ENCODE measurements at regions not wholly inside any gene's neighbourhood (a gene's known extent, or its start where the extent isn't known, plus 50 kb on each side); places are given as distances from the start of the nearest gene placed in this dataset.

GRCh38 chr2:160976797-160977196, 183.4 kb upstream of the TANK start:
- Histone ChIP-seq H3K79me2 (ENCODE audit: insufficient read depth, low read length) (no peaks in the 10 kb centered on the region), H4K20me1 (ENCODE audit: insufficient read depth, low read length) (no peaks in the 10 kb centered on the region), H3K27ac (ENCODE audit: low read depth in 1 of 2, low read length in 2 of 2) (no peak overlapping the region), H3K36me3 (replicated peaks in 1 of 2; ENCODE audit: control insufficient read depth in 1 of 2, insufficient read depth in 2 of 2, low read length in 2 of 2) (no peaks in the 10 kb centered on the region), H3K4me1 (ENCODE audit: control insufficient read depth in 1 of 2, insufficient read depth in 2 of 2, low read length in 2 of 2) (no peaks in the 10 kb centered on the region), H3K4me3 (replicated peaks in 1 of 3; ENCODE audit: low read depth in 2 of 3, low read length in 3 of 3) (no peak overlapping the region), H3K9ac (ENCODE audit: insufficient read depth, low read length, poor library complexity, severe bottlenecking) (no peak overlapping the region), H3K4me2 (replicated peaks; ENCODE audit: extremely low read depth, low read length, poor library complexity, severe bottlenecking) (no peak overlapping the region), H2AFZ (ENCODE audit: insufficient read depth, low read depth, low read length, poor library complexity, severe bottlenecking) (no peak overlapping the region), H3K27me3 (ENCODE audit: control insufficient read depth in 2 of 2, insufficient read depth in 2 of 2, low read length in 2 of 2) (no peaks in the 10 kb centered on the region), H3K9me3 (replicated peaks in 1 of 2; ENCODE audit: control insufficient read depth in 1 of 2, insufficient read depth in 1 of 2, low read length in 2 of 2) (no peaks in the 10 kb centered on the region)
- DNase-seq, result no peak
- Mint-ChIP-seq H3K4me3 (no peak overlapping the region), H3K27me3 (ENCODE audit: low read depth in 3 of 3) (peaks cover 0 to 6% (median 0%) of the 10 kb centered on the region in 3 donors), H3K9me3 (peaks cover 0 to 7% (median 3%) of the 10 kb centered on the region in 7 donors), H3K36me3 (no peaks in the 10 kb centered on the region), H3K27ac (peak overlapping the region in 1 of 7 donors; percentile 6), H3K4me1 (no peaks in the 10 kb centered on the region)
- intact Hi-C loops (cut with micrococcal nuclease), result no loop called here
- 100% methylated on average over 1 of the region's 2 CpGs for WGBS (ENCODE audit: insufficient coverage)
- TF ChIP-seq, protein P1, sequence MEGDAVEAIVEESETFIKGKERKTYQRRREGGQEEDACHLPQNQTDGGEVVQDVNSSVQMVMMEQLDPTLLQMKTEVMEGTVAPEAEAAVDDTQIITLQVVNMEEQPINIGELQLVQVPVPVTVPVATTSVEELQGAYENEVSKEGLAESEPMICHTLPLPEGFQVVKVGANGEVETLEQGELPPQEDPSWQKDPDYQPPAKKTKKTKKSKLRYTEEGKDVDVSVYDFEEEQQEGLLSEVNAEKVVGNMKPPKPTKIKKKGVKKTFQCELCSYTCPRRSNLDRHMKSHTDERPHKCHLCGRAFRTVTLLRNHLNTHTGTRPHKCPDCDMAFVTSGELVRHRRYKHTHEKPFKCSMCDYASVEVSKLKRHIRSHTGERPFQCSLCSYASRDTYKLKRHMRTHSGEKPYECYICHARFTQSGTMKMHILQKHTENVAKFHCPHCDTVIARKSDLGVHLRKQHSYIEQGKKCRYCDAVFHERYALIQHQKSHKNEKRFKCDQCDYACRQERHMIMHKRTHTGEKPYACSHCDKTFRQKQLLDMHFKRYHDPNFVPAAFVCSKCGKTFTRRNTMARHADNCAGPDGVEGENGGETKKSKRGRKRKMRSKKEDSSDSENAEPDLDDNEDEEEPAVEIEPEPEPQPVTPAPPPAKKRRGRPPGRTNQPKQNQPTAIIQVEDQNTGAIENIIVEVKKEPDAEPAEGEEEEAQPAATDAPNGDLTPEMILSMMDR (IDR thresholded peaks at IDR 0.05), result no peak

- H3K4me3 Mint-ChIP-seq, result no peak overlapping the region
- H3K36me3 ChIP-seq (replicated peaks in 1 of 2; ENCODE audit: control insufficient read depth in 1 of 2, insufficient read depth in 2 of 2, low read length in 2 of 2), result no peaks in the 10 kb centered on the region
- intact Hi-C loops (cut with micrococcal nuclease), result no loop called here
- TF ChIP-seq, protein P1 (IDR thresholded peaks at IDR 0.05), result no peak
- no peak overlapping the region for H3K4me2 ChIP-seq (replicated peaks; ENCODE audit: extremely low read depth, low read length, poor library complexity, severe bottlenecking)
- H3K9me3 ChIP-seq (replicated peaks in 1 of 2; ENCODE audit: control insufficient read depth in 1 of 2, insufficient read depth in 1 of 2, low read length in 2 of 2), result no peaks in the 10 kb centered on the region
- H3K27ac Mint-ChIP-seq, result no peak overlapping the region
- no peaks in the 10 kb centered on the region for H4K20me1 ChIP-seq (ENCODE audit: insufficient read depth, low read length)
- H3K9ac ChIP-seq (ENCODE audit: insufficient read depth, low read length, poor library complexity, severe bottlenecking), result no peak overlapping the region
- DNase-seq, result no peak
- no peak overlapping the region for H2AFZ ChIP-seq (ENCODE audit: insufficient read depth, low read depth, low read length, poor library complexity, severe bottlenecking)
- H3K4me1 ChIP-seq (ENCODE audit: control insufficient read depth in 1 of 2, insufficient read depth in 2 of 2, low read length in 2 of 2), result no peaks in the 10 kb centered on the region
- H3K4me1 Mint-ChIP-seq, result no peaks in the 10 kb centered on the region
- no peaks in the 10 kb centered on the region for H3K79me2 ChIP-seq (ENCODE audit: insufficient read depth, low read length)
- no peak overlapping the region for H3K4me3 ChIP-seq (replicated peaks in 1 of 3; ENCODE audit: low read depth in 2 of 3, low read length in 3 of 3)
- peaks cover 0 to 9% (median 5%) of the 10 kb centered on the region in 7 donors for H3K9me3 Mint-ChIP-seq
- H3K36me3 Mint-ChIP-seq, result no peaks in the 10 kb centered on the region
- H3K27me3 ChIP-seq (ENCODE audit: control insufficient read depth in 2 of 2, insufficient read depth in 2 of 2, low read length in 2 of 2), result no peaks in the 10 kb centered on the region
- peaks cover 0 to 6% (median 0%) of the 10 kb centered on the region in 3 donors for H3K27me3 Mint-ChIP-seq (ENCODE audit: low read depth in 3 of 3)
- WGBS (ENCODE audit: insufficient coverage), result no CpG with 5 or more reads among the region's 2 CpGs
- H3K27ac ChIP-seq (ENCODE audit: low read depth in 1 of 2, low read length in 2 of 2), result no peak overlapping the region
Measured at GRCh38 chr2:160977376-160977775, 182.9 kb upstream of the TANK start.

All from CD14-positive monocyte (primary cell).